ENCODE measurements at regions not wholly inside any gene's neighbourhood (a gene's known extent, or its start where the extent isn't known, plus 50 kb on each side); places are given as distances from the start of the nearest gene placed in this dataset.

DNA sequence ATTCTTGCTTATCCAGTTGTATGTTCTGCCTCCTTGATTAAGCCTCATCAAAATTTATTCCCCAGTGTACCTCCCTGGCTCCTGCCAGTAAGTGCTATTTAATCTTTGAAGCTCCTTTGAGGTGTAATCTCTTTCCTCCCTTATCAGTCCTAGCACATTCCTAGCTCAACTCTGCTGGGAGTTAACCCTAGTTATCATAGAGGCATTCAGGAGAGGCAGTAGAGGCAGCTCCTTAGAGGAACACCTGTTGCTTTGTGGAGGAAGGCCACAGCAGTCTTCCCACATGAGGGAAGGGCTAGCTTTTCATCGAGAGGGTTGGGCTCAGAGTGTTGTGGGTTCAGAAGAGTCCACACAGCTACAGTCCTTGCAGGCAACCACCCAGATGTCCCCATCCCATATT lies 182.4 kb upstream of the ARID2 start:
- TF ChIP-seq Cebpa-rat (IDR thresholded peaks at IDR 0.05) = no peak
- Histone ChIP-seq H3K36me3 (no peaks in the 10 kb centered on the region), H3K27ac (no peak overlapping the region), H3K4me3 (no peak overlapping the region), H3K27me3 (no peaks in the 10 kb centered on the region), H3K4me2 (no peak overlapping the region), H4K20me1 (no peaks in the 10 kb centered on the region), H3K4me1 (no peaks in the 10 kb centered on the region), H3K9ac (no peak overlapping the region), H3K9me3 (replicated peaks in 1 of 11) (no peaks in the 10 kb centered on the region)

DNA sequence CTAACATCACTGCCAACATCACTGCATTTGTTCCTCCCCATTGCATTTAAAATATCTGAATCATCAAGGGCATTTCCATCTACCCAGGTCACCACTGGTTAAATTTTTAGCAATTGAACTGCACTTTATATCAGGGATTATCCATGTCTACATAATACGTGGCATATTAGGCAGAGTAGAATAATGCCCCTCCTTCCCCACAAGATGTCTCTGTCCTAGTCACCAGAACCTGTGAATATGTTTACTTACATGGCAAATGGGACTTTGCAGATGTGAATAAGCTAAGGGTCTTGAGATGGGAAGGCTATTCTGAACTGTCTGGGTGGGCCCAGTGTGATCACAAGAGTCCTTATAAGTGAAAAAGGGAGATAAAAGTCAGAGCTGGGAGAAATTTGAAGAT lies 181.7 kb upstream of the ARID2 start:
- Histone ChIP-seq H3K36me3 (no peaks in the 10 kb centered on the region), H3K9ac (no peak overlapping the region), H3K27me3 (no peaks in the 10 kb centered on the region), H3K4me3 (no peak overlapping the region), H4K20me1 (no peaks in the 10 kb centered on the region), H3K4me1 (no peaks in the 10 kb centered on the region), H3K4me2 (no peak overlapping the region), H3K27ac (no peak overlapping the region), H3K9me3 (replicated peaks in 1 of 11) (no peaks in the 10 kb centered on the region)
- no peak for TF ChIP-seq Cebpa-rat (IDR thresholded peaks at IDR 0.05)

DNA sequence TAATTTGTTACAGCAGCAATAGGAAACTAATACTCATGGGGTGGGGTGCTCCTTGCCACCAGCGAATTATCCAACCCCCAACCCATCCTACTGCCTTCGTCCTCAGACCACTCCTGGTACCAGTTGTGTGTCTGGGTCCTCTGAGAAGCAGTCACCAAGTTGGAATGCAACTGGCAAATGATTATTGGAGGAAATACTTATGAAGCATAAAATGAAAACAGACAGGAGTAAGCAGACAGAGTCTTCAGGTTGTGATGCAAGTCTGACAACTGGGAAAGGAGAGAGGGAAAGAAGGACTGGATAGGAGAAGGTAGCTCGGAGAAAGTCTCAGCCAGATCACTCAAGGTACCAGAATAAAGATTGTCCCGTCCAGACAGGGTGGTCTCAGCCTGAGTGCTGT lies 181.1 kb upstream of the ARID2 start:
- H3K27me3 ChIP-seq = no peaks in the 10 kb centered on the region
- H3K4me1 ChIP-seq = no peaks in the 10 kb centered on the region
- no peaks in the 10 kb centered on the region for H4K20me1 ChIP-seq
- no peak for TF ChIP-seq Cebpa-rat (IDR thresholded peaks at IDR 0.05)
- no peak overlapping the region for H3K4me2 ChIP-seq
- H3K9me3 ChIP-seq (replicated peaks in 1 of 11) = no peaks in the 10 kb centered on the region
- no peak overlapping the region for H3K9ac ChIP-seq
- H3K36me3 ChIP-seq = no peaks in the 10 kb centered on the region
- no peak overlapping the region for H3K4me3 ChIP-seq
- H3K27ac ChIP-seq = no peak overlapping the region

DNA sequence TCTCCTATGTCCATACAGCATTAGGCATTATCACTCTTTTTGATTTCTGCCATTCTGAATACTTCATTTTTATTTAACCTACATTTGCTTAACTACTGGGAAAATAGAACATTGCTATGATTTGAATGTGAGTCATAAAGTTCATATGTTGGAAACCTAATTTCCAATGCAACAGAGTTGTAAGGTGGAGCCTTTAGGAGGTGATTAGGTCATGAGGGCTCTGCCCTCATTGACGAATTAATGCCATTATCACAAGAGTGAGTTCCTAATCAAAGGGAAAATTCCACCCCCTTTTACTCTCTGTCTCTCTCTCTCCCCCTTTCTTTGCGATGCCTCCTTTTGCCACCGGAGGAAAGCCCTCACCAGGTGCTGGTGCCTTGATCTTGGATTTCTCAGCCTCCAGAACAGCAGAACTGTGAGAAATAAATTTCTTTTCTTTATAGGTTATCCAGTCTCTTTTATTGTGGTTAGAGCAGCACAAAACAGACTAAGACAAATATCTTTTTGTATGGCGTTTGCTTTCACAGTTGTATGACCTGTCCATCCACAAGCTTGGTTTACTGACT lies 180.1 kb upstream of the ARID2 start:
- Histone ChIP-seq H3K9me3 (replicated peaks in 1 of 11) (no peaks in the 10 kb centered on the region), H3K9ac (no peak overlapping the region), H3K4me2 (no peak overlapping the region), H4K20me1 (no peaks in the 10 kb centered on the region), H3K27ac (no peak overlapping the region), H3K4me1 (no peaks in the 10 kb centered on the region), H3K36me3 (no peaks in the 10 kb centered on the region), H3K27me3 (no peaks in the 10 kb centered on the region), H3K4me3 (no peak overlapping the region)
- no peak for TF ChIP-seq Cebpa-rat (IDR thresholded peaks at IDR 0.05)

DNA sequence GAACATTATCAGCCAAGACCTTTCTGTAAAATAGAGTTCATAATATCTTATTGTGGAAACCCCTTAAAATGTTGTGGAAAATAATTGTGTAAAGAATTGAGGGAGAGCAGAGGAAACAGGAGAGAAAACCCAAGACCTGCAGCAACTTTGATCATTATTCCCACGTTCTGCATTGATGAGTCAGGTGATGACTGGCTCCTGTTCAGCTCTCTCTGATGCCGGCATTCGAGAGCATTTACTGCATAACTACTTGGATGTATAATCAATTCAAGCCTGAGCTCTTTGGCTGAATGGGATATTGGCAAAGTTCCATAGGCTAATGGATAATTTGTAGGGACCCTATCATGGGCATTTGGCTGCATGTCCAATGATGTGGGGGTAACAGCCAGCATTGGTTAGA lies 176.3 kb upstream of the ARID2 start:
- H3K36me3 ChIP-seq = no peaks in the 10 kb centered on the region
- H3K4me1 ChIP-seq = peaks cover 0 to 11% (median 0%) of the 10 kb centered on the region in 10 experiments; a peak in 4 of 20 replicates
- no peaks in the 10 kb centered on the region for H3K27me3 ChIP-seq
- peaks cover 0 to 3% (median 0%) of the 10 kb centered on the region in 11 experiments; a peak in 1 of 22 replicates for H3K9me3 ChIP-seq (replicated peaks in 1 of 11)
- H3K4me2 ChIP-seq = no peak overlapping the region
- no peaks in the 10 kb centered on the region for H4K20me1 ChIP-seq
- no peak overlapping the region for H3K4me3 ChIP-seq
- H3K9ac ChIP-seq = no peak overlapping the region
- TF ChIP-seq Cebpa-rat (IDR thresholded peaks at IDR 0.05) = no peak
- H3K27ac ChIP-seq = no peak overlapping the region

DNA sequence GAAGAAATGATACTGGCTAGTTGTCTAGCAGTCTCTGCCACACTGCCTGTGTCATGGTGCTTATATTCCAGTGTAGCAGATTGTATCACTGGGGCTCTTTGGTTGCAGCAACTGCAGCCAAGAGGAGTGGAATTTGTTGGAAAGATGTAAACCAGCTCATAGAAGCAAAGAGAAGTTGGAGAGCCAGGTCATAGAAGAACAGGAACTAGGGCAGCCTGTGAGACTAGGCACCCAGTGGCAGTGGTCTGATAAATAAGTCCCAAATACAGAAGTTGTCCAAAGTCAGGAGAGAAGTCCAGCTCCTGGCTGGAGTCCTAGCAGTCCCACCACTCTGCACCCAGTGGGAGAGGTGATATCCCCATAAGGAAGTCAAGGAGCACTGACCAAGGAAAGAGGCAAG lies 172.5 kb upstream of the ARID2 start:
- H3K9ac ChIP-seq = no peak overlapping the region
- H3K4me1 ChIP-seq = peaks cover 0 to 11% (median 0%) of the 10 kb centered on the region in 10 experiments; a peak in 5 of 20 replicates
- no peak overlapping the region for H3K27ac ChIP-seq
- peak overlapping the region in 2 of 11 experiments; percentile 23 to 33; a peak in 2 of 22 replicates for H3K4me2 ChIP-seq
- H3K36me3 ChIP-seq = no peaks in the 10 kb centered on the region
- H3K4me3 ChIP-seq = no peak overlapping the region
- H3K27me3 ChIP-seq = no peaks in the 10 kb centered on the region
- no peak for TF ChIP-seq Cebpa-rat (IDR thresholded peaks at IDR 0.05)
- no peaks in the 10 kb centered on the region for H4K20me1 ChIP-seq
- peaks cover 1 to 15% (median 8%) of the 10 kb centered on the region in 11 experiments; a peak in 13 of 22 replicates for H3K9me3 ChIP-seq (replicated peaks in 1 of 11)

DNA sequence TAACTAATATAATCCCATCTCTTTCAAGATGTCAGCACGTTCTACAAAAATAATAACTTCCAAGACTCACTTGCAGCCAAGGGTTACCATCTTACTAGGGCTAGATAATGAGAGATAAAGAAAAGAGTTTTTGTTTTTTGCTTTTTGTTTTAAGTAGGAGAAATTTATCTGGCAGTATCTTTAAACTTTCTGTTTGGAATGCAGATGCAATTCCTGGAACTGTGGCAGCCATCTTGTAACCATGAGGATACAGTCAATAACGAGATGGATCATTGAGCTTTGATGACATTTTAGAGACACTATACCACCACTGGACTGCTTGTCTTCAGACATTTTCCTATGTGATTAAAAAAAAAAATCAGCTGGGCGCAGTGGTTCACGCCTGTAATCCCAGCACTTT lies 171.2 kb upstream of the ARID2 start:
- Histone ChIP-seq H3K4me3 (no peak overlapping the region), H3K27ac (no peak overlapping the region), H3K4me2 (no peak overlapping the region), H3K36me3 (no peaks in the 10 kb centered on the region), H3K9ac (no peak overlapping the region), H3K4me1 (peaks cover 0 to 11% (median 0%) of the 10 kb centered on the region in 10 experiments; a peak in 5 of 20 replicates), H3K9me3 (replicated peaks in 1 of 11) (peaks cover 9 to 20% (median 13%) of the 10 kb centered on the region in 11 experiments; a peak in 14 of 22 replicates), H4K20me1 (no peaks in the 10 kb centered on the region), H3K27me3 (no peaks in the 10 kb centered on the region)
- TF ChIP-seq Cebpa-rat (IDR thresholded peaks at IDR 0.05) = no peak

DNA sequence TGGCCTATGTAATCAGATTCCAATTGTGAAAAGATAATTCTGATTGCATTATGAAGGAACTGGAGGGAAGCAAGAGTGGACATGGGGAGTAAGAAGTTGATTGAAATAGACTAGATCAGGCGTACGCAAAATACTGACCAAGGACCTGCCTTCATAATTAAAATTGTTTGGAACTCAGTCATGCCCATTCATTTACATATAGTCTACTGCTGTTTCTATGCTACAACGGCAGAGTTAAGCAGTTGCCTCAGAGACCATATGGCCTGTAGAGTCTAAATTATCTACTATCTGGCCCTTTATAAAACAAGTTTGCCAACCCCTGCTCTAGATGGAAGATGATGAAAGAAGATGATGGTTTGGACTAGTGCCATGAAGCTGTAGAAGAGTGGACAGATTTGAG lies 170.0 kb upstream of the ARID2 start:
- Histone ChIP-seq H3K4me2 (no peak overlapping the region), H3K4me1 (peaks cover 0 to 11% (median 0%) of the 10 kb centered on the region in 10 experiments; a peak in 5 of 20 replicates), H3K9me3 (replicated peaks in 1 of 11) (peaks cover 9 to 20% (median 13%) of the 10 kb centered on the region in 11 experiments; a peak in 14 of 22 replicates), H3K36me3 (no peaks in the 10 kb centered on the region), H3K27ac (no peak overlapping the region), H3K9ac (no peak overlapping the region), H3K27me3 (no peaks in the 10 kb centered on the region), H3K4me3 (no peak overlapping the region), H4K20me1 (no peaks in the 10 kb centered on the region)
- no peak for TF ChIP-seq Cebpa-rat (IDR thresholded peaks at IDR 0.05)

DNA sequence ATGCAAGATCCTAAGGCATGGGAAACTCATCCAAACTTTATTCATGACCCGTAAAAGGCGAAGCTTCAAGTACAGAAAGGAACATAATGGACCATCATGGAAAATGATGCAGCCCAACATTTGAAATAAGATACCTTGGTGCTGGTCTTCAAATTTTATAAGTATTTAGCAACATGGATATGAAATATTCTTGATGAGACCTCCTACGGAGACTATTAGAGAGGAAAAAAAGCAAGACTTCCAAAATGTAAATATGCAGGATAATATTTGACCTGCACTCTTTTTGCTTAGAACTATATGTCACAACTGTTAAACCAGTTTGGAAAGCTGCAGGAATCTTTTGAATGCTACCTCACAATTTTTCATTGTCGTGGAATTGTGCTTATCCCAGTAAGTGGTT lies 168.8 kb upstream of the ARID2 start:
- H3K27ac ChIP-seq = no peak overlapping the region
- H3K36me3 ChIP-seq = no peaks in the 10 kb centered on the region
- peaks cover 0 to 11% (median 0%) of the 10 kb centered on the region in 10 experiments; a peak in 5 of 20 replicates for H3K4me1 ChIP-seq
- H4K20me1 ChIP-seq = no peaks in the 10 kb centered on the region
- H3K9ac ChIP-seq = no peak overlapping the region
- no peak for TF ChIP-seq Cebpa-rat (IDR thresholded peaks at IDR 0.05)
- H3K4me3 ChIP-seq = no peak overlapping the region
- H3K27me3 ChIP-seq = no peaks in the 10 kb centered on the region
- H3K9me3 ChIP-seq (replicated peaks in 1 of 11) = peaks cover 9 to 20% (median 13%) of the 10 kb centered on the region in 11 experiments; a peak in 14 of 22 replicates
- H3K4me2 ChIP-seq = no peak overlapping the region

DNA sequence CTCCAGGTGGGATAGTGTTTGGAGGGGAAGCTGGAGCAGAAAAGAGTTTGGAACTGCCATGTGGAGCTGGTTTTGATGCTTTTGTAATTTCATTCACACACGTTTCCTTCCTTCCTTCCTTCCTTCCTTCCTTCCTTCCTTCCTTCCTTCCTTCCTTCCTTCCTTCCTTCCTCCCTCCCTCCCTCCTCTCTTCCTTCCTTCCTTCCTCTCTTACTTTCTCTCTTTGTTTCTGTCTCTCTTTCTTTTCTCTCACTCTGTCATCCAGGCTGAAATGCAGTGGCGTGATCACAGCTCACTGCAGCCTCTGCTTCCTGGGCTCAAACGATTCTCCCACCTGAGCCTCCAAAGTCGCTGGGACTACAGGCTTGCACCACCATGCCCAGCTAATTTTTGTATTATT lies 168.0 kb upstream of the ARID2 start:
- no peaks in the 10 kb centered on the region for H3K27me3 ChIP-seq
- no peak overlapping the region for H3K4me3 ChIP-seq
- TF ChIP-seq Cebpa-rat (IDR thresholded peaks at IDR 0.05) = no peak
- no peak overlapping the region for H3K9ac ChIP-seq
- no peak overlapping the region for H3K4me2 ChIP-seq
- no peak overlapping the region for H3K27ac ChIP-seq
- no peaks in the 10 kb centered on the region for H4K20me1 ChIP-seq
- H3K4me1 ChIP-seq = peaks cover 0 to 9% (median 0%) of the 10 kb centered on the region in 10 experiments; a peak in 5 of 20 replicates
- no peaks in the 10 kb centered on the region for H3K36me3 ChIP-seq
- H3K9me3 ChIP-seq (replicated peaks in 1 of 11) = peaks cover 9 to 20% (median 13%) of the 10 kb centered on the region in 11 experiments; a peak in 14 of 22 replicates
